ENCODE measurements at regions not wholly inside any gene's neighbourhood (a gene's known extent, or its start where the extent isn't known, plus 50 kb on each side); places are given as distances from the start of the nearest gene placed in this dataset.

GRCh38 chr2:238627899-238628298 is 201.2 kb downstream of the ASB1 start:
- Mint-ChIP-seq H3K4me1 (no peaks in the 10 kb centered on the region), H3K27me3 (peaks cover 1% of the 10 kb centered on the region), H3K4me3 (no peak overlapping the region), H3K27ac (no peak overlapping the region), H3K9me3 (ENCODE audit: insufficient read depth) (peaks cover 6% of the 10 kb centered on the region)
- WGBS (ENCODE audit: insufficient coverage): no CpG with 5 or more reads among the region's 3 CpGs
- no peak for ATAC-seq (ENCODE audit: low read depth)
- intact Hi-C loops (cut with micrococcal nuclease): no loop called here
- Histone ChIP-seq H3K27ac (ENCODE audit: low read length in 2 of 2) (no peak overlapping the region), H3K4me3 (ENCODE audit: control extremely low read depth in 1 of 5, extremely low read depth in 1 of 5, insufficient read depth in 1 of 5, low read depth in 2 of 5, low read length in 4 of 5) (no peak overlapping the region), H3K4me1 (ENCODE audit: control insufficient read depth in 2 of 2, insufficient read depth in 2 of 2, low read length in 2 of 2) (no peaks in the 10 kb centered on the region), H3K9me3 (ENCODE audit: control extremely low read depth in 1 of 3, control insufficient read depth in 2 of 3, insufficient read depth in 1 of 3, low read length in 2 of 3) (peaks cover 0 to 10% (median 1%) of the 10 kb centered on the region in 3 donors), H3K27me3 (replicated peaks in 1 of 4; ENCODE audit: control extremely low read depth in 1 of 4, control insufficient read depth in 3 of 4, insufficient read depth in 4 of 4, low read length in 3 of 4) (no peaks in the 10 kb centered on the region), H3K36me3 (replicated peaks in 1 of 2; ENCODE audit: control extremely low read depth in 1 of 2, control insufficient read depth in 1 of 2, extremely low read depth in 1 of 2, insufficient read depth in 2 of 2, low read length in 1 of 2) (no peaks in the 10 kb centered on the region), H3K4me2 (replicated peaks; ENCODE audit: low read depth, low read length, poor library complexity, severe bottlenecking) (no peak overlapping the region), H2AFZ (ENCODE audit: insufficient read depth, low read depth, low read length, poor library complexity, severe bottlenecking) (no peak overlapping the region), H3K79me2 (ENCODE audit: control insufficient read depth, insufficient read depth, low read length) (no peaks in the 10 kb centered on the region), H4K20me1 (ENCODE audit: control insufficient read depth, insufficient read depth, low read length, poor library complexity, severe bottlenecking) (no peaks in the 10 kb centered on the region), H3K9ac (ENCODE audit: low read length) (no peak overlapping the region)
- ChIA-PET POLR2A (no interaction called here), CTCF (no interaction called here)
- TF ChIP-seq EZH2 (IDR thresholded peaks at IDR 0.05; ENCODE audit: borderline replicate concordance, insufficient read depth, low read depth, low read length, poor library complexity, severe bottlenecking) (no peak), CTCF (IDR thresholded peaks at IDR 0.05) (no peak)
- no peak for DNase-seq

DNA sequence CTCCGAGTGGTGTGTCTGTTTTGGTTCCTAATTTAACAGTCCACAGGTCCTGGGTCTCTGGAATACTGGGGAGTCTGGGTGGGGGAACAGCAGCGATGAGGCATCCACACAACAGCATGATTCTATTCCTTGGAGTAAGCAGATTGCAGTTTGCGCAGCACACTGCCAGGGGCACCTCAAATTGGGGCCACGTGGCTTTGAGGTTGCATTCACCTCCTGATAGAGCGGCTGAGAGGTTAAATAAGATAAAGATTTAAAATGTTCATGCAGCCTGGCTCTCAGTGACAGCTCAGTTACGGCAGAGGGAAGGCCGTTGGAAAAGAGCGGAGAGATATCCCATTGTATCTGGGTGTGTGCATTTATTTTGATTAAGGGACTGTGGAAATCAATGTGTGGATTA is 202.3 kb downstream of the ASB1 start:
- no peak for ATAC-seq (ENCODE audit: low read depth)
- CTCF ChIA-PET: no interaction called here
- H3K27me3 ChIP-seq (replicated peaks in 1 of 4; ENCODE audit: control extremely low read depth in 1 of 4, control insufficient read depth in 3 of 4, insufficient read depth in 4 of 4, low read length in 3 of 4): no peaks in the 10 kb centered on the region
- TF ChIP-seq EZH2 (IDR thresholded peaks at IDR 0.05; ENCODE audit: borderline replicate concordance, insufficient read depth, low read depth, low read length, poor library complexity, severe bottlenecking): no peak
- TF ChIP-seq CTCF (IDR thresholded peaks at IDR 0.05): no peak
- H3K27ac Mint-ChIP-seq: no peak overlapping the region
- intact Hi-C loops (cut with micrococcal nuclease): no loop called here
- no peaks in the 10 kb centered on the region for H3K27me3 Mint-ChIP-seq
- no peak overlapping the region for H3K4me3 Mint-ChIP-seq
- H3K4me3 ChIP-seq (ENCODE audit: control extremely low read depth in 1 of 5, extremely low read depth in 1 of 5, insufficient read depth in 1 of 5, low read depth in 2 of 5, low read length in 4 of 5): no peak overlapping the region
- no peaks in the 10 kb centered on the region for H3K79me2 ChIP-seq (ENCODE audit: control insufficient read depth, insufficient read depth, low read length)
- POLR2A ChIA-PET: no interaction called here
- H4K20me1 ChIP-seq (ENCODE audit: control insufficient read depth, insufficient read depth, low read length, poor library complexity, severe bottlenecking): no peaks in the 10 kb centered on the region
- H3K36me3 ChIP-seq (replicated peaks in 1 of 2; ENCODE audit: control extremely low read depth in 1 of 2, control insufficient read depth in 1 of 2, extremely low read depth in 1 of 2, insufficient read depth in 2 of 2, low read length in 1 of 2): no peaks in the 10 kb centered on the region
- H3K9ac ChIP-seq (ENCODE audit: low read length): no peak overlapping the region
- no peak overlapping the region for H3K4me2 ChIP-seq (replicated peaks; ENCODE audit: low read depth, low read length, poor library complexity, severe bottlenecking)
- H2AFZ ChIP-seq (ENCODE audit: insufficient read depth, low read depth, low read length, poor library complexity, severe bottlenecking): no peak overlapping the region
- H3K9me3 Mint-ChIP-seq (ENCODE audit: insufficient read depth): peaks cover 6% of the 10 kb centered on the region
- H3K27ac ChIP-seq (ENCODE audit: low read length in 2 of 2): no peak overlapping the region
- no peaks in the 10 kb centered on the region for H3K4me1 Mint-ChIP-seq
- peaks cover 0 to 10% (median 1%) of the 10 kb centered on the region in 3 donors for H3K9me3 ChIP-seq (ENCODE audit: control extremely low read depth in 1 of 3, control insufficient read depth in 2 of 3, insufficient read depth in 1 of 3, low read length in 2 of 3)
- DNase-seq: no peak
- 90% methylated on average over 7 of the region's 8 CpGs for WGBS (ENCODE audit: insufficient coverage)
- H3K4me1 ChIP-seq (ENCODE audit: control insufficient read depth in 2 of 2, insufficient read depth in 2 of 2, low read length in 2 of 2): no peaks in the 10 kb centered on the region

Data from B cell (primary cell).